Caco-2 (cell line): ENCODE measurements at regions not wholly inside any gene's neighbourhood (a gene's known extent, or its start where the extent isn't known, plus 50 kb on each side); places are given as distances from the start of the nearest gene placed in this dataset.

Source experiments
- BruUV-seq: library from RNA; stranded (reverse); fragments of 400-500 nt; replicated peaks from 2 replicates; lab custom pipeline; 2021; lab: Mats Ljungman, UMichigan
- CTCF ChIA-PET: fragments of 300-600 bp; sonication (Branson Sonifier 250); formaldehyde crosslinking; loops from one replicate; lab custom pipeline; 2022; ENCODE audit warnings: antibody characterized with exemption; lab: Charles Lee
- POLR2A ChIA-PET: fragments of 300-600 bp; sonication (Branson Sonifier 250); formaldehyde crosslinking; loops from one replicate; lab custom pipeline; 2022; ENCODE audit warnings: antibody characterized with exemption; lab: Charles Lee
- DNase-seq, 2 experiments: peaks; one replicate each; pipeline versions ENCODE4 v3.0.0 to v3.0.0-alpha.2; 2020 to 2022
- H3K27me3 ChIP-seq: replicated peaks from 2 replicates; pipeline ENCODE4 v1.6.0; 2011; ENCODE audit warnings: low read length; ENCODE audit not compliant: control insufficient read depth, insufficient read depth
- H3K36me3 ChIP-seq: 2 replicates; pipeline ENCODE4 v1.5.1; 2011; ENCODE audit warnings: low read length; ENCODE audit not compliant: control insufficient read depth, insufficient read depth
- H3K4me1 ChIP-seq: fragments of 250-450 bp; sonication (Bioruptor Pico); 2 replicates; pipeline ENCODE4 v1.5.1; 2020; ENCODE audit warnings: mild to moderate bottlenecking
- H3K4me3 ChIP-seq: 2 replicates; pipeline ENCODE4 v1.5.1; 2011; ENCODE audit warnings: low read depth, mild to moderate bottlenecking, control low read depth, low read length
- H3K9me3 ChIP-seq: fragments of 250-450 bp; sonication (Bioruptor Pico); 2 replicates; pipeline ENCODE4 v1.5.1; 2020; ENCODE audit warnings: mild to moderate bottlenecking, moderate library complexity
- H3K27ac Mint-ChIP-seq: one replicate; pipeline ENCODE4 v1.8.0; 2022; ENCODE audit warnings: mixed read lengths; ENCODE audit not compliant: unreplicated experiment
- H3K27me3 Mint-ChIP-seq: one replicate; pipeline ENCODE4 v1.8.0; 2022; ENCODE audit warnings: mixed read lengths; ENCODE audit not compliant: insufficient read depth, unreplicated experiment
- H3K36me3 Mint-ChIP-seq: one replicate; pipeline ENCODE4 v1.8.0; 2022; ENCODE audit warnings: mild to moderate bottlenecking, mixed read lengths; ENCODE audit not compliant: insufficient read depth, unreplicated experiment
- H3K4me1 Mint-ChIP-seq: one replicate; pipeline ENCODE4 v1.8.0; 2022; ENCODE audit warnings: low read depth, mixed read lengths; ENCODE audit not compliant: unreplicated experiment
- H3K4me3 Mint-ChIP-seq: one replicate; pipeline ENCODE4 v1.8.0; 2022; ENCODE audit warnings: mild to moderate bottlenecking, moderate library complexity, mixed read lengths; ENCODE audit not compliant: unreplicated experiment
- H3K9me3 Mint-ChIP-seq: one replicate; pipeline ENCODE4 v1.8.0; 2022; ENCODE audit warnings: mixed read lengths; ENCODE audit not compliant: unreplicated experiment
- intact Hi-C: fragments of 100-400 bp; cut with micrococcal nuclease; formaldehyde crosslinking; loops from one replicate; pipeline ENCODE4 v1.10.0; 2022; ENCODE audit not compliant: unreplicated experiment
- TF ChIP-seq, protein P1 (sequence below), 2 experiments: fragments of 200-600 bp in 1 of 2; IDR thresholded peaks; 1 replicate in 1 of 2; 2 replicates in 1 of 2; pipeline versions ENCODE4 v1.5.1 to v1.8.0; 2011 to 2022; ENCODE audit warnings: antibody characterized with exemption in 1 of 2, control low read depth in 1 of 2, inconsistent platforms in 1 of 2, low read depth in 1 of 2, low read length in 1 of 2, mild to moderate bottlenecking in 1 of 2, moderate library complexity in 1 of 2; ENCODE audit not compliant: insufficient read depth in 1 of 2, severe bottlenecking in 1 of 2, unreplicated experiment in 1 of 2

DNA sequence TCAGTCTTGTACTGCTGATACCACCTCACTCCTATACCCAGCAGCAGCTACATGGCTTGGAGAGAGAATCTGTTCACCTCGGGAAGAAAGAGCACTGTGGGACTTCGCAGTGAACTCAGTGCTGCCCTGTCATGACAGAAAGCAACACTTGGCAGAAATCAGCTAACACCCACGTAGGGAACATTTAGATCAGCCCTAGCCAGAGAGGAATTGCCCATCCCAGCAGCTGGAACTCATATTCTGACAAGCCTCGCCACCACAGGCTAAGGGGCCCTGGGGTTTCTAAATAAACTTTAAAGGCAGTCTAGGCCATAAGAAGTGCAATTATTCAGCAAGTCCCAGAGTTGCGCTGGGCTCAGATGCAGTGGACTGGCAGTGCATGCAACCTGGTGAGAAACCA lies 1266.8 kb downstream of the GRIK2 start:
- TF ChIP-seq, protein P1, sequence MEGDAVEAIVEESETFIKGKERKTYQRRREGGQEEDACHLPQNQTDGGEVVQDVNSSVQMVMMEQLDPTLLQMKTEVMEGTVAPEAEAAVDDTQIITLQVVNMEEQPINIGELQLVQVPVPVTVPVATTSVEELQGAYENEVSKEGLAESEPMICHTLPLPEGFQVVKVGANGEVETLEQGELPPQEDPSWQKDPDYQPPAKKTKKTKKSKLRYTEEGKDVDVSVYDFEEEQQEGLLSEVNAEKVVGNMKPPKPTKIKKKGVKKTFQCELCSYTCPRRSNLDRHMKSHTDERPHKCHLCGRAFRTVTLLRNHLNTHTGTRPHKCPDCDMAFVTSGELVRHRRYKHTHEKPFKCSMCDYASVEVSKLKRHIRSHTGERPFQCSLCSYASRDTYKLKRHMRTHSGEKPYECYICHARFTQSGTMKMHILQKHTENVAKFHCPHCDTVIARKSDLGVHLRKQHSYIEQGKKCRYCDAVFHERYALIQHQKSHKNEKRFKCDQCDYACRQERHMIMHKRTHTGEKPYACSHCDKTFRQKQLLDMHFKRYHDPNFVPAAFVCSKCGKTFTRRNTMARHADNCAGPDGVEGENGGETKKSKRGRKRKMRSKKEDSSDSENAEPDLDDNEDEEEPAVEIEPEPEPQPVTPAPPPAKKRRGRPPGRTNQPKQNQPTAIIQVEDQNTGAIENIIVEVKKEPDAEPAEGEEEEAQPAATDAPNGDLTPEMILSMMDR (IDR thresholded peaks at IDR 0.05; ENCODE audit: insufficient read depth in 1 of 2, low read depth in 1 of 2, low read length in 1 of 2, severe bottlenecking in 1 of 2, unreplicated experiment in 1 of 2) = no peak
- H3K27me3 Mint-ChIP-seq = no peaks in the 10 kb centered on the region
- Histone ChIP-seq H3K4me3 (no peak overlapping the region), H3K36me3 (no peaks in the 10 kb centered on the region), H3K4me1 (0 out of 2 replicates have a peak, but pooled peaks cover 4% of the 10 kb centered on the region), H3K27me3 (no peaks in the 10 kb centered on the region), H3K9me3 (no peaks in the 10 kb centered on the region)
- DNase-seq = no peak
- H3K36me3 Mint-ChIP-seq = no peaks in the 10 kb centered on the region
- H3K4me3 Mint-ChIP-seq = no peak overlapping the region
- no peaks in the 10 kb centered on the region for H3K4me1 Mint-ChIP-seq
- CTCF ChIA-PET = no interaction called here
- no peak overlapping the region for H3K27ac Mint-ChIP-seq
- H3K9me3 Mint-ChIP-seq = peaks cover 13% of the 10 kb centered on the region
- POLR2A ChIA-PET = no interaction called here
- intact Hi-C loops = no loop called here
- no TSS peak for BruUV-seq

DNA sequence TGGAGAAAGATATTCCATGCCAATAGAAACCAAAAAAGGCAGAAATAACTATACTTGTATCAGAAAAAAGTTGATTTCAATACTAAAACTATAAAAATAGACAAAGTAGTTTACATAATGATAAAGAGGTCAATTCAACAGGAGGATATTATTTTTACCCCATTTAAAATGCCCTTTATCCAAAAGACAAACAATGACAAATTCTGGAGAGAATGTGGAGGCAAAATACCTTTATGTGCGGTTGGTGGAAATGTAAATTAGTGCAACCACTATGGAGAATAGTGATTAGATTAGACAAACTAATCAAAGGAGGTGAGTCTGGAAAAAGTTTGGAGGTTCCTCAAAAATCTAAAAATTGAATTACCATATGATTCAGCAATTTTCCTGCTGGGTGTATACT lies 1262.3 kb downstream of the GRIK2 start:
- Histone ChIP-seq H3K9me3 (peaks cover 4% of the 10 kb centered on the region; the same call in 1 of the 2 replicates), H3K4me3 (no peak overlapping the region), H3K4me1 (0 out of 2 replicates have a peak, but pooled peaks cover 4% of the 10 kb centered on the region), H3K36me3 (no peaks in the 10 kb centered on the region), H3K27me3 (no peaks in the 10 kb centered on the region)
- ChIA-PET POLR2A (no interaction called here), CTCF (no interaction called here)
- BruUV-seq = no TSS peak
- TF ChIP-seq, protein P1 (IDR thresholded peaks at IDR 0.05; ENCODE audit: insufficient read depth in 1 of 2, low read depth in 1 of 2, low read length in 1 of 2, severe bottlenecking in 1 of 2, unreplicated experiment in 1 of 2) = no peak
- no peaks in the 10 kb centered on the region for H3K4me1 Mint-ChIP-seq
- no peak overlapping the region for H3K27ac Mint-ChIP-seq
- no peaks in the 10 kb centered on the region for H3K27me3 Mint-ChIP-seq
- no peak overlapping the region for H3K4me3 Mint-ChIP-seq
- H3K36me3 Mint-ChIP-seq = no peaks in the 10 kb centered on the region
- DNase-seq = no peak
- intact Hi-C loops = no loop called here
- H3K9me3 Mint-ChIP-seq = peaks cover 26% of the 10 kb centered on the region

DNA sequence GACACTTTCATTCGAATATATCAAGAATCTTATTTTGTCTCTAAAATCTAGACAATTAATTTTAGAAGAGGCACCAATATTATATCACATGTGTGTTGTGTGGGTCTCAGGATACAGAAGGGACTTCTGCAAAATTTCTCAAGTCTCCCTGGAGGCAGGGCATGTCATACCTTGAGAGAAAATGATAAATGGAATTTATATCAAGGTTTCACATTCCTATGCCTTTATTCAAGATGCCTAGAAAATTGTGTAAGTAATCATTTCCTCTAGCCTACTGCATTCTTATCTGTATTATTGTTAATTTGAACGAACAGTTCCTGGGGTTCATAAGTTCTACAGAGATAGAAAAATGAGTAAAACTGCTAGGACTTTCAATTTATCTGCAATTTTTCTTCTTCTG lies 1247.9 kb downstream of the GRIK2 start:
- DNase-seq = no peak
- Mint-ChIP-seq H3K4me1 (no peaks in the 10 kb centered on the region), H3K27ac (no peak overlapping the region), H3K4me3 (no peak overlapping the region), H3K27me3 (no peaks in the 10 kb centered on the region), H3K9me3 (peaks cover 9% of the 10 kb centered on the region), H3K36me3 (no peaks in the 10 kb centered on the region)
- ChIA-PET CTCF (no interaction called here), POLR2A (no interaction called here)
- TF ChIP-seq, protein P1 (IDR thresholded peaks at IDR 0.05; ENCODE audit: insufficient read depth in 1 of 2, low read depth in 1 of 2, low read length in 1 of 2, severe bottlenecking in 1 of 2, unreplicated experiment in 1 of 2) = no peak
- no peak overlapping the region for H3K4me3 ChIP-seq
- no peaks in the 10 kb centered on the region for H3K4me1 ChIP-seq
- BruUV-seq = no TSS peak
- intact Hi-C loops = no loop called here
- no peaks in the 10 kb centered on the region for H3K9me3 ChIP-seq
- H3K27me3 ChIP-seq = no peaks in the 10 kb centered on the region
- H3K36me3 ChIP-seq = no peaks in the 10 kb centered on the region
